GM12878 (cell line): ENCODE measurements at regions not wholly inside any gene's neighbourhood (a gene's known extent, or its start where the extent isn't known, plus 50 kb on each side); places are given as distances from the start of the nearest gene placed in this dataset.

ENCODE experiments used
- ATAC-seq: fragments of 200-7000 bp; cut with Tn5 transposase; 3 replicates; pipeline ENCODE4 v1.9.1; 2020; ENCODE audit warnings: mild to moderate bottlenecking, moderate library complexity
- BruUV-seq: library from RNA; stranded (reverse); fragments of 400-500 nt; replicated peaks from 2 replicates; lab custom pipeline; 2021; lab: Mats Ljungman, UMichigan
- CTCF ChIA-PET: fragments of 300-600 bp; sonication (Branson Sonifier 250); formaldehyde crosslinking; extraction: SDS; loops from one replicate; lab custom pipeline; 2021; ENCODE audit warnings: inconsistent platforms; lab: Yijun Ruan, JAX
- POLR2A ChIA-PET: fragments of 350-600 bp; formaldehyde crosslinking; extraction: SDS; loops from one replicate; lab custom pipeline; 2021; ENCODE audit warnings: inconsistent platforms; lab: Charles Lee
- RAD21 ChIA-PET: fragments of 300-600 bp; sonication (Branson Sonifier 250); formaldehyde crosslinking; loops from one replicate; lab custom pipeline; 2023; ENCODE audit warnings: antibody characterized with exemption; ENCODE audit not compliant: unreplicated experiment; lab: Charles Lee
- SMC1A ChIA-PET: fragments of 300-600 bp; sonication (Branson Sonifier 250); formaldehyde crosslinking; loops from one replicate; lab custom pipeline; 2023; ENCODE audit not compliant: unreplicated experiment, uncharacterized antibody; lab: Charles Lee
- DNase-seq: peaks from one replicate; pipeline ENCODE4 v3.0.0-alpha.2; 2011; ENCODE audit warnings: low read depth, low spot score
- FAIRE-seq: peaks from 3 replicates; lab custom pipeline; 2011; peaks lifted over from hg19 to GRCh38; lab: Jason Lieb, UNC
- H2AFZ ChIP-seq: 2 replicates; pipeline ENCODE4 v1.6.0; 2011; ENCODE audit warnings: low read depth, low read length, control low read depth; ENCODE audit not compliant: control insufficient read depth
- H3K27ac ChIP-seq: 2 replicates; pipeline ENCODE4 v1.5.1; 2011; ENCODE audit warnings: control low read depth; ENCODE audit not compliant: control insufficient read depth, insufficient read depth
- H3K27me3 ChIP-seq, 2 experiments: replicated peaks in 1 of 2; 2 replicates each; pipeline versions ENCODE4 v1.6.0 to v1.6.1; 2011; ENCODE audit warnings: low read length in 1 of 2; ENCODE audit not compliant: control insufficient read depth in 2 of 2, insufficient read depth in 2 of 2
- H3K36me3 ChIP-seq, 2 experiments: 2 replicates each; pipeline ENCODE4 v1.5.1; 2011; ENCODE audit warnings: low read length in 1 of 2; ENCODE audit not compliant: control insufficient read depth in 2 of 2, insufficient read depth in 2 of 2
- H3K4me1 ChIP-seq: 2 replicates; pipeline ENCODE4 v1.6.1; 2011; ENCODE audit warnings: mild to moderate bottlenecking, low read length, moderate library complexity, mixed read lengths; ENCODE audit not compliant: control insufficient read depth, insufficient read depth
- H3K4me2 ChIP-seq: 2 replicates; pipeline ENCODE4 v1.6.0; 2011; ENCODE audit warnings: control low read depth; ENCODE audit not compliant: control insufficient read depth, insufficient read depth
- H3K4me3 ChIP-seq: fragments of 200-600 bp; sonication (generic); 2 replicates; pipeline ENCODE4 v1.5.1; 2016
- H3K79me2 ChIP-seq: 2 replicates; pipeline ENCODE4 v1.6.0; 2011; ENCODE audit warnings: low read length; ENCODE audit not compliant: control insufficient read depth, insufficient read depth
- H3K9ac ChIP-seq: 2 replicates; pipeline ENCODE4 v1.8.0; 2011; ENCODE audit warnings: low read length, control low read depth, mixed read lengths; ENCODE audit not compliant: control insufficient read depth, insufficient read depth
- H3K9me3 ChIP-seq: replicated peaks from 3 replicates; pipeline ENCODE4 v1.5.1; 2011; ENCODE audit warnings: mild to moderate bottlenecking, low read length; ENCODE audit not compliant: control insufficient read depth, insufficient read depth
- H4K20me1 ChIP-seq: 2 replicates; pipeline ENCODE4 v1.6.0; 2011; ENCODE audit not compliant: control insufficient read depth, insufficient read depth
- ASH2L ChIP-seq: fragments of 300-600, 200-600 bp; sonication (generic); IDR thresholded peaks from 2 replicates; pipeline ENCODE4 v1.6.1; 2017; ENCODE audit warnings: low read depth, mild to moderate bottlenecking, borderline replicate concordance
- BHLHE40 ChIP-seq, 2 experiments: fragments of 450-650 bp in 1 of 2; IDR thresholded peaks; 2 replicates each; pipeline ENCODE4 v1.6.1; 2011 to 2017; ENCODE audit warnings: low read depth in 2 of 2, borderline replicate concordance in 1 of 2, improper control_type of control experiment in 1 of 2, low read length in 1 of 2, mild to moderate bottlenecking in 1 of 2
- CBX3 ChIP-seq: fragments of 200-600 bp; sonication (generic); IDR thresholded peaks from 2 replicates; pipeline ENCODE4 v1.6.1; 2016; ENCODE audit warnings: low read depth, borderline replicate concordance
- EED ChIP-seq: sonication (generic); IDR thresholded peaks from 2 replicates; pipeline ENCODE4 v1.6.1; 2016; ENCODE audit warnings: antibody characterized with exemption, low read depth
- HDAC2 ChIP-seq: fragments of 200-600 bp; sonication (generic); IDR thresholded peaks from 2 replicates; pipeline ENCODE4 v1.6.1; 2017
- KDM1A ChIP-seq: fragments of 200-600 bp; sonication (generic); IDR thresholded peaks from 2 replicates; pipeline ENCODE4 v1.6.1; 2016; ENCODE audit warnings: borderline replicate concordance
- MEF2A ChIP-seq: IDR thresholded peaks from 2 replicates; pipeline ENCODE4 v1.6.1; 2011; ENCODE audit warnings: low read depth, mild to moderate bottlenecking, low read length, moderate library complexity; ENCODE audit not compliant: insufficient read depth
- MTA2 ChIP-seq: fragments of 450-650 bp; IDR thresholded peaks from 2 replicates; pipeline ENCODE4 v1.6.1; 2016; ENCODE audit warnings: low read depth, mild to moderate bottlenecking, moderate library complexity
- NBN ChIP-seq: fragments of 450-650 bp; IDR thresholded peaks from 2 replicates; pipeline ENCODE4 v1.6.1; 2016
- NFYA ChIP-seq: IDR thresholded peaks from 2 replicates; pipeline ENCODE4 v1.6.1; 2011; ENCODE audit warnings: low read depth, mild to moderate bottlenecking, low read length, improper control_type of control experiment, borderline replicate concordance
- PKNOX1 ChIP-seq: fragments of 450-650 bp; IDR thresholded peaks from 2 replicates; pipeline ENCODE4 v1.6.1; 2016; ENCODE audit warnings: mild to moderate bottlenecking
- PRDM15 ChIP-seq: fragments of 450-650 bp; formaldehyde crosslinking; IDR thresholded peaks from 2 replicates; pipeline ENCODE4 v1.4.0; 2020; ENCODE audit warnings: mild to moderate bottlenecking, moderate library complexity
- SP1 ChIP-seq: IDR thresholded peaks from one replicate; pipeline ENCODE4 v1.6.1; 2011; ENCODE audit warnings: low read depth, low read length
- SPI1 ChIP-seq: IDR thresholded peaks from 2 replicates; pipeline ENCODE4 v1.6.1; 2011; ENCODE audit warnings: low read depth, mild to moderate bottlenecking, low read length, moderate library complexity, borderline replicate concordance; ENCODE audit not compliant: insufficient read depth
- ZBTB4 ChIP-seq: fragments of 450-650 bp; formaldehyde crosslinking; IDR thresholded peaks from 2 replicates; pipeline ENCODE4 v1.4.0; 2022; ENCODE audit warnings: mild to moderate bottlenecking, moderate library complexity
- ZNF24 ChIP-seq: fragments of 450-650 bp; IDR thresholded peaks from 2 replicates; pipeline ENCODE4 v1.6.1; 2017; ENCODE audit warnings: antibody characterized with exemption, mild to moderate bottlenecking
- WGBS: methylation state at CpG from one replicate; pipeline ENCODE4 v1.1.6; 2016; ENCODE audit warnings: low lambda C conversion rate; ENCODE audit not compliant: insufficient replicate concordance, insufficient coverage; ENCODE audit errors: missing lambda C conversion rate; 5-methylcytosine and 5-hydroxymethylcytosine counted together
- in situ Hi-C: fragments of 300-500 bp; cut with MboI; formaldehyde crosslinking; loops from 9 replicates; pipeline ENCODE4 v1.14.3; 2018; ENCODE audit warnings: mixed read lengths
- intact Hi-C: fragments of 100-400 bp; cut with micrococcal nuclease; formaldehyde crosslinking; loops from one replicate; pipeline ENCODE4 v1.14.2; 2022; ENCODE audit not compliant: unreplicated experiment

DNA sequence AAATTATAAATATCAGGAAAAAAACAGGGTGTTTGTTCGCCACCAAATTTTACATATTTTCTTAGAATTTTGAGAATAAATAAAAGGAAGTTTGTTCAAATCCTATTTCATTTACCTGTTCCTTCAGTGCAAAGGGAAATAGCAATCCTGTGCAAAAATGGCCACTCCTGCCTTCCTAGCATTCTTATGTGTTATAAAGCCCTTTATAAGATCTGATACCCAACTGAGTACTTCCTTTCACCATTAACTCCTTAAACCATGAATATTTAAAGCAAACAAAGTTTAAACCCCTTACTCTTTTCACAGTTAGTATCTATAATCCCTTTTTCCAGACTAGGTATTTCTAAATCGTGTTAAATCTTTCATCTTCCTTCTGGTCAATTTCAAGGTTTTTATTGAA lies 427.8 kb downstream of the NR4A2 start (continued):
- TF ChIP-seq ZBTB4 (CRISPR knock-in tag): no peak
- no peak for TF ChIP-seq CBX3
- TF ChIP-seq SPI1: no peak
- TF ChIP-seq SP1: no peak
- TF ChIP-seq KDM1A: no peak
- TF ChIP-seq HDAC2: no peak
- no peak for TF ChIP-seq NBN
- no peak for TF ChIP-seq ZNF24
- TF ChIP-seq, all 136 proteins: peak for 0

DNA sequence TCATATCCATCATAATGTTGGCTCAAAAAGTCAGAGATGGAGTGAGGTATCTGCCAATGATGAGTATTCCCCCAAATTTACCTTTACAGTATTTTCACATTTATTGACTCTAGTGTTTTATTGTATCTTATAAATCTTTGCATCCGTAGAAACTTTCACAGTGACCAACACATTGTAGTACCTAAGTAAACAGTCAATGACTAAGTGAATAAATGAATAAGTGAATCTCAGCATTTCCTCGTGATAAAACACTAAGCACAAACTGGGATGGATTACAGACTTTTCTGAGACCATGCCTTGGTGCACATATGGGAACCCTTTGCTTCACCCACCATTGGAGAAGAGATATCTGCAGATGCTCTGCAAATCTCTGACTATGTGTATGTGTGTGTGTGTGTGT lies 429.9 kb downstream of the NR4A2 start:
- FAIRE-seq (no peak), DNase-seq (no peak), ATAC-seq (no peak)
- in situ Hi-C loops (no loop called here), intact Hi-C loops (no loop called here)
- Histone ChIP-seq H3K4me1 (no peaks in the 10 kb centered on the region), H3K4me2 (no peak overlapping the region), H3K9me3 (no peaks in the 10 kb centered on the region), H2AFZ (no peak overlapping the region), H3K9ac (no peak overlapping the region), H3K4me3 (no peak overlapping the region), H4K20me1 (no peaks in the 10 kb centered on the region), H3K27me3 (no peaks in the 10 kb centered on the region), H3K27ac (no peak overlapping the region), H3K36me3 (no peaks in the 10 kb centered on the region), H3K79me2 (no peaks in the 10 kb centered on the region)
- BruUV-seq: no TSS peak
- ChIA-PET SMC1A (no interaction called here), CTCF (no interaction called here), POLR2A (no interaction called here), RAD21 (no interaction called here)
- 0% methylated on average over 2 of the region's 2 CpGs for WGBS
- TF ChIP-seq ASH2L (no peak), EED (no peak), BHLHE40 (IDR thresholded peaks at IDR 0.05; ENCODE audit: borderline replicate concordance in 1 of 2, low read depth in 2 of 2, low read length in 1 of 2) (no peak), MTA2 (no peak), PRDM15 (CRISPR knock-in tag) (no peak), MEF2A (no peak), PKNOX1 (no peak), NFYA (no peak)
